ENCODE measurements at regions not wholly inside any gene's neighbourhood (a gene's known extent, or its start where the extent isn't known, plus 50 kb on each side); places are given as distances from the start of the nearest gene placed in this dataset.

DNA sequence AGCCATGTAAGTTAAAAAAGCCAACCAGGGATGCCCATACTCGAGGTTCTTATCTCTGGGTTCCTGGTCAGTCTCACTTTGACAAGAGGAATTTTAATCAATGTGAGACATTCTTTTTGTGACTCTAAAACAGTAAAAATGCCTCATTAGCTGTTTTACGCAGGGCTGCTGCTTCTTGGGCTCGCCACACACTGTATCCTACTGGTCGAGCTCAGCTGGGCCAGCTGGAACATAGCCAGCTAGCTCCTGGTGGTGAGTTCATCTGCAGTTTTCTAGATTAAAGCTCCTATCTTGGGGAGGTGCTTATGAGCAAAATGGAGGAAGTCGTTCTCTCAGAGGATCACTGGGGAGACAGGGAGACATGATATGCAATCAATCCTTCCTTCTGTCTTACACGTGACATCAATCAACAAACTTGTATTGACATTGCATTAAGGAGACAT, 55.9 kb upstream of the LEF1 start:
- DNase-seq (ENCODE audit: low read depth, low spot score), result peak; percentile 64
- in situ Hi-C loops (cut with HindIII; ENCODE audit: low sequenced_read_pairs), result no loop called here
- TF ChIP-seq, protein P1, sequence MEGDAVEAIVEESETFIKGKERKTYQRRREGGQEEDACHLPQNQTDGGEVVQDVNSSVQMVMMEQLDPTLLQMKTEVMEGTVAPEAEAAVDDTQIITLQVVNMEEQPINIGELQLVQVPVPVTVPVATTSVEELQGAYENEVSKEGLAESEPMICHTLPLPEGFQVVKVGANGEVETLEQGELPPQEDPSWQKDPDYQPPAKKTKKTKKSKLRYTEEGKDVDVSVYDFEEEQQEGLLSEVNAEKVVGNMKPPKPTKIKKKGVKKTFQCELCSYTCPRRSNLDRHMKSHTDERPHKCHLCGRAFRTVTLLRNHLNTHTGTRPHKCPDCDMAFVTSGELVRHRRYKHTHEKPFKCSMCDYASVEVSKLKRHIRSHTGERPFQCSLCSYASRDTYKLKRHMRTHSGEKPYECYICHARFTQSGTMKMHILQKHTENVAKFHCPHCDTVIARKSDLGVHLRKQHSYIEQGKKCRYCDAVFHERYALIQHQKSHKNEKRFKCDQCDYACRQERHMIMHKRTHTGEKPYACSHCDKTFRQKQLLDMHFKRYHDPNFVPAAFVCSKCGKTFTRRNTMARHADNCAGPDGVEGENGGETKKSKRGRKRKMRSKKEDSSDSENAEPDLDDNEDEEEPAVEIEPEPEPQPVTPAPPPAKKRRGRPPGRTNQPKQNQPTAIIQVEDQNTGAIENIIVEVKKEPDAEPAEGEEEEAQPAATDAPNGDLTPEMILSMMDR (IDR thresholded peaks at IDR 0.05; ENCODE audit: low read depth, low read length), result no peak
- H3K4me3 ChIP-seq (ENCODE audit: low read depth, low read length), result no peak overlapping the region

DNA sequence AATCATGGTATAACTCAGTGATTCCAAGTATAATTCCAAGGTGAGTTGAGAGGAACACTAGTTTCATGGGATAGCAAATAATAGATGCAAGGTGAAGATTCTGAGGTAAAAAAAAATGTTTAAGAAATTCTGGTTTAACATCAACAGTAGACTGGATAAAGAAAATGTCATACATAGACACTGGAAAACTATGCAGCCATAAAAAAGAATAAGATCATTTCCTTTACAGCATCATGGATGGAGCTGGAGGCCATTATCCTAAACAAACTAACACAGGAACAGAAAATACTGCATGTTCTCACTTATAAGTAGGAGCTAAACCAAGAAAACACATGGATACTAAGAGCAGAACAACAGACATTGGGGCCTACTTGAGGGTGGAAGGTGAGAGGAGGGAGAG, 54.6 kb upstream of the LEF1 start:
- TF ChIP-seq, protein P1 (IDR thresholded peaks at IDR 0.05; ENCODE audit: low read depth, low read length), result no peak
- H3K4me3 ChIP-seq (ENCODE audit: low read depth, low read length), result no peak overlapping the region
- DNase-seq (ENCODE audit: low read depth, low spot score), result no peak
- in situ Hi-C loops (cut with HindIII; ENCODE audit: low sequenced_read_pairs), result no loop called here

DNA sequence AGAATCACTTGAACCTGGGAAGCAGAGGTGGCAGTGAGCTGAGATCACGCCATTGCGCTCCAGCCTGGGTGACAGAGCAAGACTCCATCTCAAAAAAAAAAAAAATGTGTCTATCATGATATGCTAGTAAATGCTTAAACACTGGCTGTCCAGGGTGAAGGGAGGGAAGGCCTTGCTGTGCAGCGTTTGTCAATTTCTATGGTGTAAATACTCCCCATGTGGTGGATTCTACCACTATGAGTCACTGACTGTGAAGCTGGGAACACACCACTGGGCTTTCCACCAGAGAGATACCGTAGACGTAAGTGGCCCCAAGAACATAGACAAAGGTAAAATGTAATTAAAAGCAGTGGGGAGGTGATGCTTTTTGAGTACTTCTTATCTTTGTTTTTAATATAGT, 51.3 kb upstream of the LEF1 start:
- no peak overlapping the region for H3K4me3 ChIP-seq (ENCODE audit: low read depth, low read length)
- TF ChIP-seq, protein P1 (IDR thresholded peaks at IDR 0.05; ENCODE audit: low read depth, low read length), result no peak

More for the DNA sequence above, 51.3 kb upstream of the LEF1 start:
- DNase-seq (ENCODE audit: low read depth, low spot score), result no peak
- in situ Hi-C loops (cut with HindIII; ENCODE audit: low sequenced_read_pairs), result no loop called here
